ENCODE measurements at regions not wholly inside any gene's neighbourhood (a gene's known extent, or its start where the extent isn't known, plus 50 kb on each side); places are given as distances from the start of the nearest gene placed in this dataset.

DNA sequence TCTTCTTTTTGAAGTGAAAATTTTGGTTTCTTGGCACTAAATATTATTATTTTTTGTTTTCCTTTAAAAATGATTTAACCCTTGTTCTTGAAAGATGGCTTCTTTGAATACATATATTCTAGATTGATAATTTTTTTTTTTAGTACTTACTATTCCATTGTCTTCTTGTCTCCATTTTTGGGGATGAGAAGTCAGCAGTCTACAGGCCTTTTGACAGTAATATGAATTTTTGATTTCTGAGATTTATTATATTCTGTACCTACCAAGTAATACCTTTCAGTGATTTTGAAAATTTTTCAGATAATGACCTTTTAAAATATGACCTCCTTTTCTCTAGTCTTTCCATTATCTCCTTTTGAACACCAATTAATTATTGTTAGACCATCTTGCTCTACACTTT lies 294.1 kb upstream of the LARGE1 start:
- Histone ChIP-seq H3K27me3 (ENCODE audit: control insufficient read depth in 5 of 5, insufficient read depth in 4 of 5, low read length in 5 of 5) (peaks cover 0 to 3% (median 0%) of the 10 kb centered on the region in 5 donors), H3K36me3 (ENCODE audit: control insufficient read depth in 5 of 5, insufficient read depth in 5 of 5, low read length in 5 of 5) (no peaks in the 10 kb centered on the region), H3K4me3 (ENCODE audit: low read depth in 1 of 5, low read length in 5 of 5) (no peak overlapping the region), H3K9ac (ENCODE audit: low read length in 5 of 5) (no peak overlapping the region), H3K9me3 (ENCODE audit: control insufficient read depth in 5 of 5, low read length in 5 of 5) (peaks cover 0 to 20% (median 9%) of the 10 kb centered on the region in 5 donors), H3K4me1 (ENCODE audit: control insufficient read depth in 5 of 5, insufficient read depth in 5 of 5, low read length in 5 of 5) (no peaks in the 10 kb centered on the region), H3K27ac (ENCODE audit: low read depth, low read length) (no peak overlapping the region)

DNA sequence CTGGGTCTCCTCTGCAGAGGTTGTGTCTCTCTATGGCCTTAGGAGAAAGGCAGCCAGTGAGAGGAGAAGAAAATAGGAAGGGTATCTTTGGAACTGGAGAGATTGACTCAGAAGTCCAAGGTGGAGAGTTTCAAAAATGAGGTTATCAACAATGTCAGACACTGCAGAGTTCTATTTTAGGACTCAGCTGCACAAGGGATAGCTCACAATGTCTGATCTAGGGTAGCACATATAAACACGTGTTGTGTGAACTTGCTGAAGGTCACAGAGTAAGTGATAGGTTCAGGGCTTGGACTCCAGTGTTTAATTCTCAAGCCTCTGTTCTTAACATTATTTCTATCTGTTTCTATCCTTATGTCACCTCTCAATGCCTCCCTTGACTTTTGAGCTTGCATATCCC lies 305.0 kb upstream of the LARGE1 start:
- H3K4me3 ChIP-seq (ENCODE audit: low read depth in 1 of 5, low read length in 5 of 5), result no peak overlapping the region
- no peak overlapping the region for H3K9ac ChIP-seq (ENCODE audit: low read length in 5 of 5)
- no peak overlapping the region for H3K27ac ChIP-seq (ENCODE audit: low read depth, low read length)
- H3K27me3 ChIP-seq (ENCODE audit: control insufficient read depth in 5 of 5, insufficient read depth in 4 of 5, low read length in 5 of 5), result peaks cover 0 to 6% (median 1%) of the 10 kb centered on the region in 5 donors
- H3K4me1 ChIP-seq (ENCODE audit: control insufficient read depth in 5 of 5, insufficient read depth in 5 of 5, low read length in 5 of 5), result no peaks in the 10 kb centered on the region
- no peaks in the 10 kb centered on the region for H3K36me3 ChIP-seq (ENCODE audit: control insufficient read depth in 5 of 5, insufficient read depth in 5 of 5, low read length in 5 of 5)
- H3K9me3 ChIP-seq (ENCODE audit: control insufficient read depth in 5 of 5, low read length in 5 of 5), result peaks cover 0 to 3% (median 0%) of the 10 kb centered on the region in 5 donors

DNA sequence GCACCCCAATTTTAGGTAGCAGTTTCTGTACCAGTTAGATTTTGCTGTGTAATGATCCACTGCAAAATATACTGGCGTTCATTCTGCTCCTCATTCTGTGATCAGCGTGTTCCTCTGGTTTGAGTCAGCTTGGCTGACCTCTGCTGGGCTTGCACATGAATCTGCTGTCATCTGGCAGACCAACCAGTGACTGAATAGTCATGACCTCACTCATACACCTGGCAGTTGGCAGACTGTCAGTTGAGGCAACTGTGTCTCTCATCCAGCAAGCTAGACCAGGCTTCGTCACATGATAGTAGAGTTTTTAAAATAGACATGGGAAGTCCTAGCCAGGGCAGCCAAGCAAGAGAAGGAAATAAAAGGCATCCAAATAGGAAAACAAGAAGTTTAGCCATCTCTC lies 316.3 kb upstream of the LARGE1 start:
- no peaks in the 10 kb centered on the region for H3K36me3 ChIP-seq (ENCODE audit: control insufficient read depth in 5 of 5, insufficient read depth in 5 of 5, low read length in 5 of 5)
- H3K4me3 ChIP-seq (ENCODE audit: low read depth in 1 of 5, low read length in 5 of 5), result no peak overlapping the region
- no peak overlapping the region for H3K9ac ChIP-seq (ENCODE audit: low read length in 5 of 5)
- H3K27me3 ChIP-seq (ENCODE audit: control insufficient read depth in 5 of 5, insufficient read depth in 4 of 5, low read length in 5 of 5), result no peaks in the 10 kb centered on the region
- peaks cover 0 to 6% (median 0%) of the 10 kb centered on the region in 5 donors for H3K9me3 ChIP-seq (ENCODE audit: control insufficient read depth in 5 of 5, low read length in 5 of 5)
- H3K27ac ChIP-seq (ENCODE audit: low read depth, low read length), result no peak overlapping the region
- H3K4me1 ChIP-seq (ENCODE audit: control insufficient read depth in 5 of 5, insufficient read depth in 5 of 5, low read length in 5 of 5), result no peaks in the 10 kb centered on the region

DNA sequence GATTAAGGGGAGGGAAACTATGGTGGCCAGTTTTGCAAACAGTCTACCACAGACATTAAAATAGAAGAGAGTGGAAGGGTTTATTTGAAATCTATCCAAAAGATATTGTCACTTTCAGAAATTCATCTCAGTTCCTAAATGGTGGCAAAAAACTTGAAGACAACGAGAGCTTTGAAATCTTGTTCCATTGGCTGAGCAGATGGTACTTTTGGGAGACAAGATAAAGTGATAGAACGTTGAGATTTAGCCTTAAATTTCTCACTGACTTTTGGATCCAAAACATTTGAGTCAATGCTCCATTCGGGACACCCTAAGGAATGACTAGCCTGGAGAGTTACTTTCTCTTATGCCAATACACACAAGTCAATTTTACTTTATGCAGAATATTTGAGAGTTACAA lies 319.1 kb upstream of the LARGE1 start:
- no peak overlapping the region for H3K9ac ChIP-seq (ENCODE audit: low read length in 5 of 5)
- no peaks in the 10 kb centered on the region for H3K27me3 ChIP-seq (ENCODE audit: control insufficient read depth in 5 of 5, insufficient read depth in 4 of 5, low read length in 5 of 5)
- H3K27ac ChIP-seq (ENCODE audit: low read depth, low read length), result no peak overlapping the region
- H3K4me3 ChIP-seq (ENCODE audit: low read depth in 1 of 5, low read length in 5 of 5), result no peak overlapping the region
- no peaks in the 10 kb centered on the region for H3K4me1 ChIP-seq (ENCODE audit: control insufficient read depth in 5 of 5, insufficient read depth in 5 of 5, low read length in 5 of 5)
- H3K36me3 ChIP-seq (ENCODE audit: control insufficient read depth in 5 of 5, insufficient read depth in 5 of 5, low read length in 5 of 5), result no peaks in the 10 kb centered on the region
- H3K9me3 ChIP-seq (ENCODE audit: control insufficient read depth in 5 of 5, low read length in 5 of 5), result peaks cover 0 to 6% (median 0%) of the 10 kb centered on the region in 5 donors

DNA sequence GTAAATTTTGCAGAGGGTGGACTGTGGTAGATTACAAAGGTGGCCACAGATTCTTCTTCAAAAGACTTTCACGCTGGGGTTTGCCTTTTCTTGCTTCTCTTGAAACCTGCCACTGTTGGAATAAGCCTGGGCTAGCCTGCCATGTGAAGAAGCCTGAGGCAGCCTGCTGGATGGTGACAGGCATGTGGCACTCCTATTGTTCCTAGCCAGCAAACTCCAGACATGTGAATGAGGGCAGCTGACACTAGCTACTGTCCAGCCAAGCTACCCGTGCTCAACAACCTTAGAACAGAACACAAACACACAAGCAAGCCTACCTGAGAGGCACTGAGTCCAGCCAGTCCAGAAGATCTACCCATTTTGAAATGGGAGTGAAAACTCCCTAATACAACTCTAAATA lies 322.7 kb upstream of the LARGE1 start:
- Histone ChIP-seq H3K9me3 (ENCODE audit: control insufficient read depth in 5 of 5, low read length in 5 of 5) (no peaks in the 10 kb centered on the region), H3K27me3 (ENCODE audit: control insufficient read depth in 5 of 5, insufficient read depth in 4 of 5, low read length in 5 of 5) (no peaks in the 10 kb centered on the region), H3K4me1 (ENCODE audit: control insufficient read depth in 5 of 5, insufficient read depth in 5 of 5, low read length in 5 of 5) (no peaks in the 10 kb centered on the region), H3K9ac (ENCODE audit: low read length in 5 of 5) (no peak overlapping the region), H3K27ac (ENCODE audit: low read depth, low read length) (no peak overlapping the region), H3K4me3 (ENCODE audit: low read depth in 1 of 5, low read length in 5 of 5) (no peak overlapping the region), H3K36me3 (ENCODE audit: control insufficient read depth in 5 of 5, insufficient read depth in 5 of 5, low read length in 5 of 5) (no peaks in the 10 kb centered on the region)

DNA sequence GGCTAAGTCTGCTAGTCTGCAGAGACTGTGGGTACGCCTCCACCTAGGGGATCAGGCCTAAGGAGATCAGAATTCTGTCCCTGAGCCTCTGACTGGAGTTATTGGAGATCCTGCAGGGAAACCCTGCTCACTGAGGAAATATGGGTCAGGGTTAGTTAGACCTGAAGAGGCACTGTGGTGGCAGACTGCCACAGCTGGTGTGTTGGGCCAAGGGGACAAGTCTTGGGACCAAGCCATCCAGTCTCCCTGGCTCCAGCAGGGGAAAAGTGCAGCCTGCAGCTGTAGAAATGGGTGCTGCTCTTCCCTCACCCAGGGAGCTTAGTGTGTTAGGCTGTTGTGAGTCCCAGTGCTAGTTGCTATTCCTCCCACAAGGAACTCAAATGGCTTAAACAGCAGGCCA lies 334.8 kb upstream of the LARGE1 start:
- H3K27me3 ChIP-seq (ENCODE audit: control insufficient read depth in 5 of 5, insufficient read depth in 4 of 5, low read length in 5 of 5), result no peaks in the 10 kb centered on the region
- no peaks in the 10 kb centered on the region for H3K4me1 ChIP-seq (ENCODE audit: control insufficient read depth in 5 of 5, insufficient read depth in 5 of 5, low read length in 5 of 5)
- no peak overlapping the region for H3K9ac ChIP-seq (ENCODE audit: low read length in 5 of 5)
- H3K36me3 ChIP-seq (ENCODE audit: control insufficient read depth in 5 of 5, insufficient read depth in 5 of 5, low read length in 5 of 5), result no peaks in the 10 kb centered on the region
- no peak overlapping the region for H3K4me3 ChIP-seq (ENCODE audit: low read depth in 1 of 5, low read length in 5 of 5)
- no peak overlapping the region for H3K27ac ChIP-seq (ENCODE audit: low read depth, low read length)
- H3K9me3 ChIP-seq (ENCODE audit: control insufficient read depth in 5 of 5, low read length in 5 of 5), result peaks cover 0 to 18% (median 8%) of the 10 kb centered on the region in 5 donors

DNA sequence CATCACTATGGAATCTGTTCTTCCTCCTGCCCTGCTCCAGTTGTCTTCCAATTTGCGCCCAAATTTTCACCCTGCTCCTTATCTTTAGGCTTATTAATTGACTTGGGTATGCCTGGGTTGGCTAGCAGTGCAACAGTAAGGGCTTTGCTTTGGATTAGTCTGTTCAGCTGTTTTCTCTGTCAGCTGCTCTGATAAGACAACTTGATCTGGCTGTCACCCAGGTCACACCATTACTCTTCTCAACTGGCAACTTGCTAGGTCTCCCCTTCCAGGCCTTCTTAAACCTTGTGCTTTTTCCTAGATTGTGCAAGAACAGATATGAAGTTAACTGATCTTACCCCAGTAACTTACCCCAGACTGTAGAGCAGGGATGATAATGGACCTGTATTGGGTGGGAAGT lies 357.8 kb upstream of the LARGE1 start:
- Histone ChIP-seq H3K27me3 (ENCODE audit: control insufficient read depth in 5 of 5, insufficient read depth in 4 of 5, low read length in 5 of 5) (peaks cover 0 to 2% (median 0%) of the 10 kb centered on the region in 5 donors), H3K9ac (ENCODE audit: low read length in 5 of 5) (no peak overlapping the region), H3K4me1 (ENCODE audit: control insufficient read depth in 5 of 5, insufficient read depth in 5 of 5, low read length in 5 of 5) (no peaks in the 10 kb centered on the region), H3K27ac (ENCODE audit: low read depth, low read length) (no peak overlapping the region), H3K36me3 (ENCODE audit: control insufficient read depth in 5 of 5, insufficient read depth in 5 of 5, low read length in 5 of 5) (no peaks in the 10 kb centered on the region), H3K4me3 (ENCODE audit: low read depth in 1 of 5, low read length in 5 of 5) (no peak overlapping the region), H3K9me3 (ENCODE audit: control insufficient read depth in 5 of 5, low read length in 5 of 5) (no peaks in the 10 kb centered on the region)

DNA sequence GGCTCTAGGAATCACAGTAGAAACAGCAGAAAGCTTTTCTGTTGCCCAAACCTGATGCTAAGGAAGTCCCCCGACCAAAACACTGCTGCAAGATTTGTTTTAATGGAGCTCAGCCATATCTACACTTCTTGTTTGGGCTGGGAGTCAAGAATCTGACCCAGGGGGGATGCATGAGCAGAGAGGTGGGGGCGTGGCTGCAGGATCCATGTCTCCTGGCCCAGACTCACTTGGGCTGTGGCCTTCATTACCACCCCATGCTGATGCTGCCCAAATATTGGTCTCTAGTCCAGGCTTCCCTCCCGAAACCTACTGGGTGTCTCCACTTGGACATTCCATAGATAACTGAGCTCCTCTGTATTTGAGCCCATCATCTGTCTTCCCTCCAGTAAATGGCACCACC lies 361.5 kb upstream of the LARGE1 start:
- Histone ChIP-seq H3K27me3 (ENCODE audit: control insufficient read depth in 5 of 5, insufficient read depth in 4 of 5, low read length in 5 of 5) (peaks cover 0 to 4% (median 0%) of the 10 kb centered on the region in 5 donors), H3K9me3 (ENCODE audit: control insufficient read depth in 5 of 5, low read length in 5 of 5) (no peaks in the 10 kb centered on the region), H3K4me1 (ENCODE audit: control insufficient read depth in 5 of 5, insufficient read depth in 5 of 5, low read length in 5 of 5) (no peaks in the 10 kb centered on the region), H3K27ac (ENCODE audit: low read depth, low read length) (no peak overlapping the region), H3K4me3 (ENCODE audit: low read depth in 1 of 5, low read length in 5 of 5) (no peak overlapping the region), H3K9ac (ENCODE audit: low read length in 5 of 5) (no peak overlapping the region), H3K36me3 (ENCODE audit: control insufficient read depth in 5 of 5, insufficient read depth in 5 of 5, low read length in 5 of 5) (no peaks in the 10 kb centered on the region)

DNA sequence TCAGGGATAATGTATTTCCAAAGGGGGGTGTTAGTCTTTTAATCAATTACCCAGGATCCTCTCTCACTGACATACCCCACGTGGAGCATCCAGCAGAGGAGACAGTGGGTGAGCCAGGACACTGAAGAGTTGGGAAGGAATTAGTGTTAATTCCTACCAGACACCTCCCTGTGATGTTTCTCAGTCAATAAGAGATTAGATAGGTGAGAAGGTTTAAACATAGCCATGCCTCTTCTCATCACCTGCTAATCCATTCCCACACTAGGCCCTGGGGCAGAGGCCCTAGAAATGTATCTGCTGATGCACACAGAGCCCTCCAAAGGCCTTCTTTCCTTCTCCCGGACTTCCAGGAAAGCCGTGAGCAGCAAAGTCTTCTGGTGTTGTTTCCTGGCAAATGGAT lies 363.6 kb upstream of the LARGE1 start:
- Histone ChIP-seq H3K9ac (ENCODE audit: low read length in 5 of 5) (no peak overlapping the region), H3K36me3 (ENCODE audit: control insufficient read depth in 5 of 5, insufficient read depth in 5 of 5, low read length in 5 of 5) (no peaks in the 10 kb centered on the region), H3K4me3 (ENCODE audit: low read depth in 1 of 5, low read length in 5 of 5) (no peak overlapping the region), H3K27ac (ENCODE audit: low read depth, low read length) (no peak overlapping the region), H3K27me3 (ENCODE audit: control insufficient read depth in 5 of 5, insufficient read depth in 4 of 5, low read length in 5 of 5) (peaks cover 0 to 2% (median 0%) of the 10 kb centered on the region in 5 donors), H3K4me1 (ENCODE audit: control insufficient read depth in 5 of 5, insufficient read depth in 5 of 5, low read length in 5 of 5) (no peaks in the 10 kb centered on the region), H3K9me3 (ENCODE audit: control insufficient read depth in 5 of 5, low read length in 5 of 5) (no peaks in the 10 kb centered on the region)

DNA sequence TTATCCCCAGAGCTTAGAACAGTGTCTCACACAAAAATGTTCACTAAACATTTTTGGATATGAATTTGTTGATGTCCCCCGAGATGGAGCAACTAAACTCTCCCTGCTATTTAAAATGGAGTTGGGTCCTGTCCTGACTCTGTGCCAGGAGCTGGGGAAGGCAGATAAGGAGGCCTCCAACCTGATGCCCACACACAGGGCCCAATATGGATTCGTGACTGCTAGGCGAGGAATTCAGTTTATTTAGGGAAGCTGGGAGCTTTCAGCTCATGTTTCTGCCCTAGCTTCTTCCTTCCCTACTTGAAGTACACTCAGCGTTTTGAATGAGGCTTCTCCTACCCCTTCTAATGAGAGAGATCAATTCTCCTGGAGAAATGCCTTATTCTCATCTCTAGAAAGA lies 373.0 kb upstream of the LARGE1 start:
- no peak overlapping the region for H3K9ac ChIP-seq (ENCODE audit: low read length in 5 of 5)
- no peaks in the 10 kb centered on the region for H3K9me3 ChIP-seq (ENCODE audit: control insufficient read depth in 5 of 5, low read length in 5 of 5)
- no peak overlapping the region for H3K27ac ChIP-seq (ENCODE audit: low read depth, low read length)
- no peaks in the 10 kb centered on the region for H3K4me1 ChIP-seq (ENCODE audit: control insufficient read depth in 5 of 5, insufficient read depth in 5 of 5, low read length in 5 of 5)
- H3K27me3 ChIP-seq (ENCODE audit: control insufficient read depth in 5 of 5, insufficient read depth in 4 of 5, low read length in 5 of 5), result peaks cover 0 to 2% (median 0%) of the 10 kb centered on the region in 5 donors
- no peak overlapping the region for H3K4me3 ChIP-seq (ENCODE audit: low read depth in 1 of 5, low read length in 5 of 5)
- H3K36me3 ChIP-seq (ENCODE audit: control insufficient read depth in 5 of 5, insufficient read depth in 5 of 5, low read length in 5 of 5), result no peaks in the 10 kb centered on the region

DNA sequence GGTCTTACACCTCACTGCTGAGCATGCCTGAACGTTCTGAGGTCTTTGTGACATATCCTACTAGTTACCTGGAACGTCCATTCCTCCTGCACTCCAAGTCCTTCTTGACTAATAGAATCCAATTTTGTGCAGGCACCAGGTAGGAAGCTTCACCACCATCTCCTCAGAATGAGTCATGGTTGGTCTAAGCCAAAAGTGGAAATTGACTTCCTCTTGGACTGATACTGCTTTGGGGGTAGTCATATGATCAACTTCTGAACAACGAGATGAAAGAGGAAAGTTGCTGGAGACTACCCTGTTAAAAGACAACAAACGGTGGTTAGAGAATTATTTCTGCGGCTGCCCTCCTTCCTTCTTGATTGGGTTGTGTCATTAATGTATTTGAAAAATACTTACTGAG lies 374.2 kb upstream of the LARGE1 start:
- no peak overlapping the region for H3K9ac ChIP-seq (ENCODE audit: low read length in 5 of 5)
- no peak overlapping the region for H3K27ac ChIP-seq (ENCODE audit: low read depth, low read length)
- no peaks in the 10 kb centered on the region for H3K9me3 ChIP-seq (ENCODE audit: control insufficient read depth in 5 of 5, low read length in 5 of 5)
- no peaks in the 10 kb centered on the region for H3K4me1 ChIP-seq (ENCODE audit: control insufficient read depth in 5 of 5, insufficient read depth in 5 of 5, low read length in 5 of 5)
- no peaks in the 10 kb centered on the region for H3K36me3 ChIP-seq (ENCODE audit: control insufficient read depth in 5 of 5, insufficient read depth in 5 of 5, low read length in 5 of 5)
- H3K27me3 ChIP-seq (ENCODE audit: control insufficient read depth in 5 of 5, insufficient read depth in 4 of 5, low read length in 5 of 5), result peaks cover 0 to 2% (median 0%) of the 10 kb centered on the region in 5 donors
- no peak overlapping the region for H3K4me3 ChIP-seq (ENCODE audit: low read depth in 1 of 5, low read length in 5 of 5)

All from subcutaneous abdominal adipose tissue (tissue), 5 donors.